H1 (cell line): ENCODE measurements at regions not wholly inside any gene's neighbourhood (a gene's known extent, or its start where the extent isn't known, plus 50 kb on each side); places are given as distances from the start of the nearest gene placed in this dataset.

ENCODE experiments used
- CHD7 ChIP-seq: fragments of 300-600 bp; sonication (generic); IDR thresholded peaks from 2 replicates; pipeline ENCODE4 v1.7.1; 2012; ENCODE audit warnings: low read length, moderate library complexity, mild to moderate bottlenecking, inconsistent platforms; ENCODE audit not compliant: insufficient replicate concordance
- EZH2 ChIP-seq: fragments of 200-600 bp; sonication (generic); IDR thresholded peaks from 2 replicates; pipeline ENCODE4 v1.7.1; 2012; ENCODE audit warnings: low read depth, mild to moderate bottlenecking, moderate library complexity, low read length, inconsistent platforms; ENCODE audit not compliant: severe bottlenecking
- HDAC2 ChIP-seq, 2 experiments: fragments of 300-600 bp in 1 of 2; sonication (generic) in 1 of 2; IDR thresholded peaks; 2 replicates each; pipeline ENCODE4 v1.6.1; 2011 to 2012; ENCODE audit warnings: low read depth in 2 of 2, low read length in 2 of 2, mild to moderate bottlenecking in 2 of 2, moderate library complexity in 2 of 2, borderline replicate concordance in 1 of 2, inconsistent platforms in 1 of 2
- KDM1A ChIP-seq: fragments of 200-600, 300-600 bp; sonication (generic); IDR thresholded peaks from 2 replicates; pipeline ENCODE4 v1.7.1; 2016; ENCODE audit warnings: mild to moderate bottlenecking, low read length, borderline replicate concordance
- KDM4A ChIP-seq: IDR thresholded peaks from one replicate; pipeline ENCODE4 v1.7.1; 2012; ENCODE audit warnings: low read depth, mild to moderate bottlenecking, moderate library complexity, low read length, inconsistent platforms; ENCODE audit not compliant: severe bottlenecking
- MAX ChIP-seq: IDR thresholded peaks from 2 replicates; pipeline ENCODE4 v1.6.1; 2012; ENCODE audit warnings: inconsistent platforms
- POLR2A ChIP-seq, 2 experiments: IDR thresholded peaks; 1 replicate in 1 of 2; 2 replicates in 1 of 2; pipeline ENCODE4 v1.6.1; 2011; ENCODE audit warnings: low read depth in 2 of 2, low read length in 2 of 2, mild to moderate bottlenecking in 2 of 2; ENCODE audit errors: control extremely low read depth in 1 of 2
- SP1 ChIP-seq: IDR thresholded peaks from 2 replicates; pipeline ENCODE4 v1.6.1; 2011; ENCODE audit warnings: low read depth, low read length
- SRF ChIP-seq: IDR thresholded peaks from 2 replicates; pipeline ENCODE4 v1.6.1; 2011; ENCODE audit warnings: mild to moderate bottlenecking, low read depth, low read length, moderate library complexity
- YY1 ChIP-seq: IDR thresholded peaks from 2 replicates; pipeline ENCODE4 v1.6.1; 2011; ENCODE audit warnings: low read depth, mild to moderate bottlenecking, low read length

DNA sequence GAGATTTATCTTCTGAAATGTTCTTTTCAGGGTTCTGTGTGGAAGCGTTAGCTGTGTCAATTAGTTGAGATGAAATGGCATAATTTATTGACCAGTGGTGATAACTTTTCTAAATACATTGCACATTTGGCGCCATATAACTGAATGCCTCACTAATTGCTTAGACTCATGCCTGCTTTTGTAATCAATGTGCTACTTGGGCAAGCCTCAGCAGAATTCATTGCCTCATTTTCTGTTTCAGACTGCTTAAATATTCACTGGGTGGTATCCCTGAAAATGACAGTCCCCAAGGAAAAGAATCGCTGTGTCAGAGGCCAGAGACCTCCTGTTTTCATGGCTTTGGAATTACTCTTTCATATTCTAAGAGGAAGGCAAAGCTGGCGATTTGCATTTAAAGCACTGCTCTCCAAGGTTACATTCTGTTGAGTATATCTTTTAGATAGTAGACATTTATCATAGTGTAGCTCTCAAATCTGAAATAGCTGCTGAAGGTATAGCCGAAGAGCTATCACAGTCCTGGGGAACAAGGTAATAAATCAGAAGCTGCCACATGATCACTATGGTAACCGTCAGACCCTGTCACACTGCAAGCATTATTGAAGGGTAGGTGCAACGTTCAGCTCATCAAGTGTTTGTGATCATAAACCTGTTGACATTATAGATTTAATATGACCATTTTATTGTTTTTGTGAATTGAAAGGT is 297.3 kb upstream of the E2F7 start (continued):
- TF ChIP-seq CHD7 (no peak), SRF (no peak), SP1 (no peak), POLR2A (IDR thresholded peaks at IDR 0.05; ENCODE audit: control extremely low read depth in 1 of 2, low read depth in 2 of 2, low read length in 2 of 2) (no peak), HDAC2 (IDR thresholded peaks at IDR 0.05; ENCODE audit: borderline replicate concordance in 1 of 2, low read depth in 2 of 2, low read length in 2 of 2) (no peak), YY1 (no peak), MAX (no peak), KDM1A (no peak), EZH2 (no peak), KDM4A (no peak)
